DND-41 (cell line): ENCODE measurements at regions not wholly inside any gene's neighbourhood (a gene's known extent, or its start where the extent isn't known, plus 50 kb on each side); places are given as distances from the start of the nearest gene placed in this dataset.

Experiments
- ATAC-seq: fragments of 200-7000 bp; cut with Tn5 transposase; 3 replicates; pipeline ENCODE4 v1.9.1; 2021; ENCODE audit warnings: low read depth; ENCODE audit not compliant: insufficient read depth
- DNase-seq: peaks from one replicate; pipeline ENCODE4 v3.0.0-alpha.2; 2020
- H2AFZ ChIP-seq: 2 replicates; pipeline ENCODE4 v1.6.0; 2012; ENCODE audit warnings: low read depth, low read length
- H3K27ac ChIP-seq: 2 replicates; pipeline ENCODE4 v1.5.1; 2012; ENCODE audit warnings: low read length, inconsistent platforms
- H3K27me3 ChIP-seq: fragments of 200-600 bp; sonication (generic); 2 replicates; pipeline ENCODE4 v1.6.0; 2012; ENCODE audit warnings: low read length, mild to moderate bottlenecking, inconsistent platforms; ENCODE audit not compliant: insufficient read depth, poor library complexity
- H3K36me3 ChIP-seq: 2 replicates; pipeline ENCODE4 v1.5.1; 2012; ENCODE audit warnings: low read length, inconsistent platforms; ENCODE audit not compliant: insufficient read depth
- H3K4me1 ChIP-seq: 2 replicates; pipeline ENCODE4 v1.5.1; 2012; ENCODE audit warnings: mild to moderate bottlenecking, low read length; ENCODE audit not compliant: insufficient read depth
- H3K4me2 ChIP-seq: 2 replicates; pipeline ENCODE4 v1.6.0; 2012; ENCODE audit warnings: mild to moderate bottlenecking, moderate library complexity, low read length, inconsistent platforms; ENCODE audit not compliant: insufficient read depth
- H3K4me3 ChIP-seq, 2 experiments: fragments of 200-600 bp in 1 of 2; shearing (Covaris generic) in 1 of 2; 2 replicates each; pipeline ENCODE4 v1.5.1; 2012 to 2016; ENCODE audit warnings: inconsistent platforms in 2 of 2, low read length in 2 of 2, mild to moderate bottlenecking in 2 of 2, low read depth in 1 of 2, moderate library complexity in 1 of 2
- H3K79me2 ChIP-seq: 2 replicates; pipeline ENCODE4 v1.6.0; 2012; ENCODE audit warnings: low read length, inconsistent platforms; ENCODE audit not compliant: insufficient read depth
- H3K9ac ChIP-seq: 2 replicates; pipeline ENCODE4 v1.6.0; 2012; ENCODE audit warnings: low read depth, mild to moderate bottlenecking, inconsistent platforms, low read length, moderate library complexity
- H3K9me3 ChIP-seq: 2 replicates; pipeline ENCODE4 v1.5.1; 2012; ENCODE audit warnings: low read length, moderate library complexity, mild to moderate bottlenecking, inconsistent platforms; ENCODE audit not compliant: insufficient read depth, severe bottlenecking
- H4K20me1 ChIP-seq: 2 replicates; pipeline ENCODE4 v1.6.0; 2012; ENCODE audit warnings: low read length; ENCODE audit not compliant: insufficient read depth
- EZH2 ChIP-seq: IDR thresholded peaks from 3 replicates; pipeline ENCODE4 v1.6.1; 2012; ENCODE audit warnings: borderline replicate concordance, low read depth, mild to moderate bottlenecking, moderate library complexity, low read length, inconsistent platforms; ENCODE audit not compliant: severe bottlenecking
- TF ChIP-seq, protein P1 (sequence below): IDR thresholded peaks from 2 replicates; pipeline ENCODE4 v1.5.1; 2012; ENCODE audit warnings: borderline replicate concordance, low read length, moderate library complexity, mild to moderate bottlenecking; ENCODE audit not compliant: poor library complexity, severe bottlenecking; ENCODE audit errors: extremely low read depth

DNA sequence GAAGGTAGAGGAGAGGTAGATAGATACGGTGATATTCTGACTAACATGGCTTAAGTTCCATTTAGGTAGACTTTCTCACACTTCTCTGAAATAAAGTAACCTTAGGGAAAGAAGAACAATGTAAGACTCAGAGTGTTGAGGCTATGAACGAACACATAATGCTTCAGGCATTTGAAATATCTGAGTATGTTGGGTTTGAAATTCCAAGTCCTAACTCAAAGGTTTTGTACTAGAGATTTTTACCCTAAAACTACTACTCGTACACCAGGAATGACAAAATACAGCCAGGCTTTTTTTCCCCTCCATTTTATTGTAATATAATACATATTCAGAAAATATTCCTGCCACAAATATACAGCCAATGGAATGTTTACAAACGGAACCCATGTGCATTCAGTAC is 592.6 kb downstream of the ETS1 start:
- Histone ChIP-seq H3K4me3 (no peak overlapping the region), H3K36me3 (no peaks in the 10 kb centered on the region), H3K27ac (no peak overlapping the region), H3K79me2 (no peaks in the 10 kb centered on the region), H3K9me3 (no peaks in the 10 kb centered on the region), H3K4me2 (no peak overlapping the region), H3K4me1 (no peaks in the 10 kb centered on the region), H4K20me1 (no peaks in the 10 kb centered on the region), H2AFZ (no peak overlapping the region), H3K9ac (no peak overlapping the region), H3K27me3 (no peaks in the 10 kb centered on the region)
- TF ChIP-seq EZH2: no peak
- TF ChIP-seq, protein P1, sequence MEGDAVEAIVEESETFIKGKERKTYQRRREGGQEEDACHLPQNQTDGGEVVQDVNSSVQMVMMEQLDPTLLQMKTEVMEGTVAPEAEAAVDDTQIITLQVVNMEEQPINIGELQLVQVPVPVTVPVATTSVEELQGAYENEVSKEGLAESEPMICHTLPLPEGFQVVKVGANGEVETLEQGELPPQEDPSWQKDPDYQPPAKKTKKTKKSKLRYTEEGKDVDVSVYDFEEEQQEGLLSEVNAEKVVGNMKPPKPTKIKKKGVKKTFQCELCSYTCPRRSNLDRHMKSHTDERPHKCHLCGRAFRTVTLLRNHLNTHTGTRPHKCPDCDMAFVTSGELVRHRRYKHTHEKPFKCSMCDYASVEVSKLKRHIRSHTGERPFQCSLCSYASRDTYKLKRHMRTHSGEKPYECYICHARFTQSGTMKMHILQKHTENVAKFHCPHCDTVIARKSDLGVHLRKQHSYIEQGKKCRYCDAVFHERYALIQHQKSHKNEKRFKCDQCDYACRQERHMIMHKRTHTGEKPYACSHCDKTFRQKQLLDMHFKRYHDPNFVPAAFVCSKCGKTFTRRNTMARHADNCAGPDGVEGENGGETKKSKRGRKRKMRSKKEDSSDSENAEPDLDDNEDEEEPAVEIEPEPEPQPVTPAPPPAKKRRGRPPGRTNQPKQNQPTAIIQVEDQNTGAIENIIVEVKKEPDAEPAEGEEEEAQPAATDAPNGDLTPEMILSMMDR: no peak
- DNase-seq: no peak
- ATAC-seq: no peak

GRCh38 chr11:127993788-127994187 is 593.6 kb downstream of the ETS1 start:
- Histone ChIP-seq H3K9me3 (no peaks in the 10 kb centered on the region), H3K4me3 (no peak overlapping the region), H3K4me1 (no peaks in the 10 kb centered on the region), H2AFZ (no peak overlapping the region), H3K27me3 (no peaks in the 10 kb centered on the region), H3K9ac (no peak overlapping the region), H4K20me1 (no peaks in the 10 kb centered on the region), H3K36me3 (no peaks in the 10 kb centered on the region), H3K79me2 (no peaks in the 10 kb centered on the region), H3K27ac (no peak overlapping the region), H3K4me2 (no peak overlapping the region)
- no peak for DNase-seq
- no peak for ATAC-seq
- TF ChIP-seq EZH2: no peak
- TF ChIP-seq, protein P1: no peak

- Histone ChIP-seq H3K27me3 (no peaks in the 10 kb centered on the region), H3K9ac (no peak overlapping the region), H3K36me3 (no peaks in the 10 kb centered on the region), H3K9me3 (no peaks in the 10 kb centered on the region), H3K79me2 (no peaks in the 10 kb centered on the region), H3K4me2 (no peak overlapping the region), H3K4me3 (no peak overlapping the region), H3K4me1 (no peaks in the 10 kb centered on the region), H3K27ac (no peak overlapping the region), H2AFZ (no peak overlapping the region), H4K20me1 (no peaks in the 10 kb centered on the region)
- DNase-seq (no peak), ATAC-seq (no peak)
- TF ChIP-seq, protein P1: no peak
- no peak for TF ChIP-seq EZH2
Measured at GRCh38 chr11:127993281-127993680, 594.1 kb downstream of the ETS1 start.

- Histone ChIP-seq H3K9me3 (peaks cover 3% of the 10 kb centered on the region), H3K4me3 (no peak overlapping the region), H3K27me3 (peaks cover under 1% of the 10 kb centered on the region), H3K4me2 (no peak overlapping the region), H3K4me1 (no peaks in the 10 kb centered on the region), H3K79me2 (no peaks in the 10 kb centered on the region), H4K20me1 (no peaks in the 10 kb centered on the region), H3K36me3 (no peaks in the 10 kb centered on the region), H2AFZ (no peak overlapping the region), H3K9ac (no peak overlapping the region), H3K27ac (no peak overlapping the region)
- ATAC-seq (no peak), DNase-seq (no peak)
- TF ChIP-seq, protein P1: no peak
- TF ChIP-seq EZH2: no peak
Measured at GRCh38 chr11:127986073-127986472, 601.3 kb downstream of the ETS1 start.
